ENCODE measurements at regions not wholly inside any gene's neighbourhood (a gene's known extent, or its start where the extent isn't known, plus 50 kb on each side); places are given as distances from the start of the nearest gene placed in this dataset.

- no peak for TF ChIP-seq POLR2A (IDR thresholded peaks at IDR 0.05)
- TF ChIP-seq, protein P1, sequence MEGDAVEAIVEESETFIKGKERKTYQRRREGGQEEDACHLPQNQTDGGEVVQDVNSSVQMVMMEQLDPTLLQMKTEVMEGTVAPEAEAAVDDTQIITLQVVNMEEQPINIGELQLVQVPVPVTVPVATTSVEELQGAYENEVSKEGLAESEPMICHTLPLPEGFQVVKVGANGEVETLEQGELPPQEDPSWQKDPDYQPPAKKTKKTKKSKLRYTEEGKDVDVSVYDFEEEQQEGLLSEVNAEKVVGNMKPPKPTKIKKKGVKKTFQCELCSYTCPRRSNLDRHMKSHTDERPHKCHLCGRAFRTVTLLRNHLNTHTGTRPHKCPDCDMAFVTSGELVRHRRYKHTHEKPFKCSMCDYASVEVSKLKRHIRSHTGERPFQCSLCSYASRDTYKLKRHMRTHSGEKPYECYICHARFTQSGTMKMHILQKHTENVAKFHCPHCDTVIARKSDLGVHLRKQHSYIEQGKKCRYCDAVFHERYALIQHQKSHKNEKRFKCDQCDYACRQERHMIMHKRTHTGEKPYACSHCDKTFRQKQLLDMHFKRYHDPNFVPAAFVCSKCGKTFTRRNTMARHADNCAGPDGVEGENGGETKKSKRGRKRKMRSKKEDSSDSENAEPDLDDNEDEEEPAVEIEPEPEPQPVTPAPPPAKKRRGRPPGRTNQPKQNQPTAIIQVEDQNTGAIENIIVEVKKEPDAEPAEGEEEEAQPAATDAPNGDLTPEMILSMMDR (IDR thresholded peaks at IDR 0.05) = no peak
- TF ChIP-seq EP300 (IDR thresholded peaks at IDR 0.05) = no peak
- TF ChIP-seq POLR2AphosphoS5 (IDR thresholded peaks at IDR 0.05) = no peak
Measured at GRCh38 chr5:173673295-173674101, 57.0 kb upstream of the BOD1 start.
